ENCODE measurements at regions not wholly inside any gene's neighbourhood (a gene's known extent, or its start where the extent isn't known, plus 50 kb on each side); places are given as distances from the start of the nearest gene placed in this dataset.

DNA sequence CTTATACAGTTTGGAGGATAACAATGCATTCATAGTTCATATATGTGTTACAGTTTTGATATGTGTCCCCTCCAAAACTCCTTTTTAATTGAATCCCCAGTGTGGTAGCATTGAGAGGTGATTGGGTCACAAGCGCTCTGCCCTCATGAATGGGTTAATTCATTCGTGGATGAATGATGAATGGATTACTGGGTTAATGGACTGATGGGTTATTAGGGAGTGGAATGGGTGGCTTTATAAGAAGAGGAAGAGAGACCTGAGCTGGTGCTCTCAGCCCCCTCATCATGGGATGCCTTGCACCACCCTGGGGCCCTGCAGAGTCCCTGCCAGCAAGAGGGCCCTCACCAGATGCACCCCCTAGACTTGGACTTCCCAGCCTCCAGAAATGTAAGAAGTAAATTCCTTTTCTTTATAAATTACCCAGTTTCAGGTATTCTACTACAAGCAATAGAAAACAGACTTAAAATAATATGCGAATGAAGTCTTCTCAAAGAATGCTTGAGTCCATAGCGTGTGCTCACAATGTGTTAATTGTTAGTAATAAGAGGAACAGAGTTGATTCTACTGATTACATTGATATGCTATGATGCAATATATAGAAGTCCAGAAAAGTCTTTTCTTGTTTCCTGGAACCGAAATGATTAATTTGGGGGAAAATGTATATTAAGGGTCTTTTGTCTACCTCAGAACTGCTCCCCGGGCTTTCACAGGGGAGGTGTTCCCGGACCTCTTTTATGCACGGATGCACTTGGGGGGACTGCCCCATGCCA, 190.2 kb downstream of the ERCC6L2 start (continued):
- TF ChIP-seq USF2 (IDR thresholded peaks at IDR 0.05; ENCODE audit: low read length) (no peak), CHD2 (IDR thresholded peaks at IDR 0.05; ENCODE audit: low read length) (no peak), CTBP2 (IDR thresholded peaks at IDR 0.05; ENCODE audit: borderline replicate concordance, insufficient read depth, insufficient read length, low read length) (no peak), TAF1 (IDR thresholded peaks at IDR 0.05; ENCODE audit: low read depth, low read length) (no peak), SIRT6 (IDR thresholded peaks at IDR 0.05; ENCODE audit: low read length) (no peak), ASH2L (IDR thresholded peaks at IDR 0.05; ENCODE audit: low read length) (no peak), ATF2 (IDR thresholded peaks at IDR 0.05; ENCODE audit: low read length) (no peak), GABPA (IDR thresholded peaks at IDR 0.05; ENCODE audit: borderline replicate concordance, insufficient read depth, low read length) (no peak), MAFK (IDR thresholded peaks at IDR 0.05; ENCODE audit: low read depth, low read length) (no peak), CBX5 (IDR thresholded peaks at IDR 0.05; ENCODE audit: low read depth, low read length) (no peak), NRF1 (IDR thresholded peaks at IDR 0.05; ENCODE audit: low read depth, low read length) (no peak)
